ENCODE measurements at regions not wholly inside any gene's neighbourhood (a gene's known extent, or its start where the extent isn't known, plus 50 kb on each side); places are given as distances from the start of the nearest gene placed in this dataset.

DNA sequence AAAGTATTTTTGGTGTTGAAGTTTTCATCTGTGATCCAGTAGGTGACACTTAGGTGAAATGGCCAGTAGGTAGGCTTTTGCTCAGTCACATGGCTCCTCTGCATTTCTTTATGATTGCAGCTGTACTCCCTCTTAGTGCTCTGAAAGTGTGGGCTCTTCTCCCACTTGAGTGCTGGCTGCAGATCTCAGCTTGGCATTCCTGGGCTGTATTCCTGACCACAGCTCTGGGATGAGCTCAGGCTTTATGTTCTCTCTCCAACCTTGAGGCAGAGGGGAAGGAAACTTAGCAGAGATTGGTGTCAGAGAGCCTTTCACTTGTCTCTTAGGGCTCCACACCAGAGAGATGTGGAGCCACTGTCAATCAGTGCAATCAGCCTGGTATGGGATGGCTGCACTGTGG lies 254.3 kb downstream of the NDFIP2 start:
- no peak for TF ChIP-seq NR1H2 (CRISPR knock-in tag; IDR thresholded peaks at IDR 0.05)
- no peak for TF ChIP-seq TEAD1 (CRISPR knock-in tag; IDR thresholded peaks at IDR 0.05)
- TF ChIP-seq CBFB (CRISPR knock-in tag; IDR thresholded peaks at IDR 0.05; ENCODE audit: low read depth), result no peak
- TF ChIP-seq E2F4 (CRISPR knock-in tag; IDR thresholded peaks at IDR 0.05; ENCODE audit: borderline replicate concordance, low read depth), result no peak
- no peaks in the 10 kb centered on the region; the same call in 1 of the 2 replicates for H3K36me3 Mint-ChIP-seq
- CTCF ChIA-PET, result no interaction called here
- H3K27me3 Mint-ChIP-seq (ENCODE audit: low read depth), result no peaks in the 10 kb centered on the region
- H3K9me3 Mint-ChIP-seq, result peaks cover 39% of the 10 kb centered on the region
- ATAC-seq (no peak), DNase-seq (ENCODE audit: low spot score) (no peak)
- H3K27ac Mint-ChIP-seq, result no peak overlapping the region
- POLR2A ChIA-PET, result no interaction called here
- no peak overlapping the region for H3K4me3 Mint-ChIP-seq
- H3K4me1 Mint-ChIP-seq, result no peaks in the 10 kb centered on the region

- ATAC-seq (no peak), DNase-seq (ENCODE audit: low spot score) (no peak)
- Mint-ChIP-seq H3K4me1 (peaks cover 5% of the 10 kb centered on the region), H3K27me3 (ENCODE audit: low read depth) (no peaks in the 10 kb centered on the region), H3K4me3 (no peak overlapping the region), H3K9me3 (peaks cover 12% of the 10 kb centered on the region), H3K27ac (no peak overlapping the region), H3K36me3 (no peaks in the 10 kb centered on the region; the same call in 1 of the 2 replicates)
- TF ChIP-seq GRHL2 (CRISPR knock-in tag; IDR thresholded peaks at IDR 0.05; ENCODE audit: insufficient replicate concordance, severe bottlenecking), result no peak
- TF ChIP-seq NFYB (CRISPR knock-in tag; conservative IDR thresholded peaks at IDR 0.05; ENCODE audit: low read depth), result no peak
- TF ChIP-seq, protein P1, sequence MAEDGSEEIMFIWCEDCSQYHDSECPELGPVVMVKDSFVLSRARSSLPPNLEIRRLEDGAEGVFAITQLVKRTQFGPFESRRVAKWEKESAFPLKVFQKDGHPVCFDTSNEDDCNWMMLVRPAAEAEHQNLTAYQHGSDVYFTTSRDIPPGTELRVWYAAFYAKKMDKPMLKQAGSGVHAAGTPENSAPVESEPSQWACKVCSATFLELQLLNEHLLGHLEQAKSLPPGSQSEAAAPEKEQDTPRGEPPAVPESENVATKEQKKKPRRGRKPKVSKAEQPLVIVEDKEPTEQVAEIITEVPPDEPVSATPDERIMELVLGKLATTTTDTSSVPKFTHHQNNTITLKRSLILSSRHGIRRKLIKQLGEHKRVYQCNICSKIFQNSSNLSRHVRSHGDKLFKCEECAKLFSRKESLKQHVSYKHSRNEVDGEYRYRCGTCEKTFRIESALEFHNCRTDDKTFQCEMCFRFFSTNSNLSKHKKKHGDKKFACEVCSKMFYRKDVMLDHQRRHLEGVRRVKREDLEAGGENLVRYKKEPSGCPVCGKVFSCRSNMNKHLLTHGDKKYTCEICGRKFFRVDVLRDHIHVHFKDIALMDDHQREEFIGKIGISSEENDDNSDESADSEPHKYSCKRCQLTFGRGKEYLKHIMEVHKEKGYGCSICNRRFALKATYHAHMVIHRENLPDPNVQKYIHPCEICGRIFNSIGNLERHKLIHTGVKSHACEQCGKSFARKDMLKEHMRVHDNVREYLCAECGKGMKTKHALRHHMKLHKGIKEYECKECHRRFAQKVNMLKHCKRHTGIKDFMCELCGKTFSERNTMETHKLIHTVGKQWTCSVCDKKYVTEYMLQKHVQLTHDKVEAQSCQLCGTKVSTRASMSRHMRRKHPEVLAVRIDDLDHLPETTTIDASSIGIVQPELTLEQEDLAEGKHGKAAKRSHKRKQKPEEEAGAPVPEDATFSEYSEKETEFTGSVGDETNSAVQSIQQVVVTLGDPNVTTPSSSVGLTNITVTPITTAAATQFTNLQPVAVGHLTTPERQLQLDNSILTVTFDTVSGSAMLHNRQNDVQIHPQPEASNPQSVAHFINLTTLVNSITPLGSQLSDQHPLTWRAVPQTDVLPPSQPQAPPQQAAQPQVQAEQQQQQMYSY (CRISPR knock-in tag; IDR thresholded peaks at IDR 0.05), result no peak
- no peak for TF ChIP-seq MAX (CRISPR knock-in tag; IDR thresholded peaks at IDR 0.05)
- TF ChIP-seq, protein P2, sequence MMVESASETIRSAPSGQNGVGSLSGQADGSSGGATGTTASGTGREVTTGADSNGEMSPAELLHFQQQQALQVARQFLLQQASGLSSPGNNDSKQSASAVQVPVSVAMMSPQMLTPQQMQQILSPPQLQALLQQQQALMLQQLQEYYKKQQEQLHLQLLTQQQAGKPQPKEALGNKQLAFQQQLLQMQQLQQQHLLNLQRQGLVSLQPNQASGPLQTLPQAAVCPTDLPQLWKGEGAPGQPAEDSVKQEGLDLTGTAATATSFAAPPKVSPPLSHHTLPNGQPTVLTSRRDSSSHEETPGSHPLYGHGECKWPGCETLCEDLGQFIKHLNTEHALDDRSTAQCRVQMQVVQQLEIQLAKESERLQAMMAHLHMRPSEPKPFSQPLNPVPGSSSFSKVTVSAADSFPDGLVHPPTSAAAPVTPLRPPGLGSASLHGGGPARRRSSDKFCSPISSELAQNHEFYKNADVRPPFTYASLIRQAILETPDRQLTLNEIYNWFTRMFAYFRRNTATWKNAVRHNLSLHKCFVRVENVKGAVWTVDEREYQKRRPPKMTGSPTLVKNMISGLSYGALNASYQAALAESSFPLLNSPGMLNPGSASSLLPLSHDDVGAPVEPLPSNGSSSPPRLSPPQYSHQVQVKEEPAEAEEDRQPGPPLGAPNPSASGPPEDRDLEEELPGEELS (CRISPR knock-in tag; IDR thresholded peaks at IDR 0.05), result no peak
- TF ChIP-seq ZNF423 (CRISPR knock-in tag; IDR thresholded peaks at IDR 0.05), result no peak
- no peak for TF ChIP-seq CREM (CRISPR knock-in tag; IDR thresholded peaks at IDR 0.05)
- TF ChIP-seq FOXJ3 (CRISPR knock-in tag; IDR thresholded peaks at IDR 0.05; ENCODE audit: borderline replicate concordance), result no peak
- ChIA-PET POLR2A (no interaction called here), CTCF (no interaction called here)
These were observed 246.1 kb downstream of the NDFIP2 start for GRCh38 chr13:79727086-79727485.

GRCh38 chr13:79725841-79726240 lies 244.9 kb downstream of the NDFIP2 start:
- no peaks in the 10 kb centered on the region for H3K36me3 Mint-ChIP-seq
- H3K4me1 Mint-ChIP-seq, result peaks cover 5% of the 10 kb centered on the region
- H3K4me3 Mint-ChIP-seq, result no peak overlapping the region
- no peaks in the 10 kb centered on the region for H3K9me3 Mint-ChIP-seq
- POLR2A ChIA-PET, result no interaction called here
- DNase-seq (ENCODE audit: low spot score), result no peak
- ATAC-seq, result no peak
- no peak for TF ChIP-seq TEAD4 (CRISPR knock-in tag; IDR thresholded peaks at IDR 0.05)
- TF ChIP-seq, protein P3, sequence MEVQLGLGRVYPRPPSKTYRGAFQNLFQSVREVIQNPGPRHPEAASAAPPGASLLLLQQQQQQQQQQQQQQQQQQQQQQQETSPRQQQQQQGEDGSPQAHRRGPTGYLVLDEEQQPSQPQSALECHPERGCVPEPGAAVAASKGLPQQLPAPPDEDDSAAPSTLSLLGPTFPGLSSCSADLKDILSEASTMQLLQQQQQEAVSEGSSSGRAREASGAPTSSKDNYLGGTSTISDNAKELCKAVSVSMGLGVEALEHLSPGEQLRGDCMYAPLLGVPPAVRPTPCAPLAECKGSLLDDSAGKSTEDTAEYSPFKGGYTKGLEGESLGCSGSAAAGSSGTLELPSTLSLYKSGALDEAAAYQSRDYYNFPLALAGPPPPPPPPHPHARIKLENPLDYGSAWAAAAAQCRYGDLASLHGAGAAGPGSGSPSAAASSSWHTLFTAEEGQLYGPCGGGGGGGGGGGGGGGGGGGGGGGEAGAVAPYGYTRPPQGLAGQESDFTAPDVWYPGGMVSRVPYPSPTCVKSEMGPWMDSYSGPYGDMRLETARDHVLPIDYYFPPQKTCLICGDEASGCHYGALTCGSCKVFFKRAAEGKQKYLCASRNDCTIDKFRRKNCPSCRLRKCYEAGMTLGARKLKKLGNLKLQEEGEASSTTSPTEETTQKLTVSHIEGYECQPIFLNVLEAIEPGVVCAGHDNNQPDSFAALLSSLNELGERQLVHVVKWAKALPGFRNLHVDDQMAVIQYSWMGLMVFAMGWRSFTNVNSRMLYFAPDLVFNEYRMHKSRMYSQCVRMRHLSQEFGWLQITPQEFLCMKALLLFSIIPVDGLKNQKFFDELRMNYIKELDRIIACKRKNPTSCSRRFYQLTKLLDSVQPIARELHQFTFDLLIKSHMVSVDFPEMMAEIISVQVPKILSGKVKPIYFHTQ (CRISPR knock-in tag; IDR thresholded peaks at IDR 0.05), result no peak
- no peak for TF ChIP-seq EMX1 (CRISPR knock-in tag; IDR thresholded peaks at IDR 0.05)
- no peak for TF ChIP-seq GRHL2 (CRISPR knock-in tag; IDR thresholded peaks at IDR 0.05; ENCODE audit: insufficient replicate concordance, severe bottlenecking)
- TF ChIP-seq, protein P4, sequence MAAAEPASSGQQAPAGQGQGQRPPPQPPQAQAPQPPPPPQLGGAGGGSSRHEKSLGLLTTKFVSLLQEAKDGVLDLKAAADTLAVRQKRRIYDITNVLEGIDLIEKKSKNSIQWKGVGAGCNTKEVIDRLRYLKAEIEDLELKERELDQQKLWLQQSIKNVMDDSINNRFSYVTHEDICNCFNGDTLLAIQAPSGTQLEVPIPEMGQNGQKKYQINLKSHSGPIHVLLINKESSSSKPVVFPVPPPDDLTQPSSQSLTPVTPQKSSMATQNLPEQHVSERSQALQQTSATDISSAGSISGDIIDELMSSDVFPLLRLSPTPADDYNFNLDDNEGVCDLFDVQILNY (CRISPR knock-in tag; IDR thresholded peaks at IDR 0.05), result no peak
- TF ChIP-seq, protein P5, sequence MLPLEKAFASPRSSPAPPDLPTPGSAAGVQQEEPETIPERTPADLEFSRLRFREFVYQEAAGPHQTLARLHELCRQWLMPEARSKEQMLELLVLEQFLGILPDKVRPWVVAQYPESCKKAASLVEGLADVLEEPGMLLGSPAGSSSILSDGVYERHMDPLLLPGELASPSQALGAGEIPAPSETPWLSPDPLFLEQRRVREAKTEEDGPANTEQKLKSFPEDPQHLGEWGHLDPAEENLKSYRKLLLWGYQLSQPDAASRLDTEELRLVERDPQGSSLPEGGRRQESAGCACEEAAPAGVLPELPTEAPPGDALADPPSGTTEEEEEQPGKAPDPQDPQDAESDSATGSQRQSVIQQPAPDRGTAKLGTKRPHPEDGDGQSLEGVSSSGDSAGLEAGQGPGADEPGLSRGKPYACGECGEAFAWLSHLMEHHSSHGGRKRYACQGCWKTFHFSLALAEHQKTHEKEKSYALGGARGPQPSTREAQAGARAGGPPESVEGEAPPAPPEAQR (CRISPR knock-in tag; IDR thresholded peaks at IDR 0.05), result no peak
- no peak for TF ChIP-seq ZNF317 (CRISPR knock-in tag; IDR thresholded peaks at IDR 0.05; ENCODE audit: borderline replicate concordance, low read depth)
- H3K27me3 Mint-ChIP-seq (ENCODE audit: low read depth), result no peaks in the 10 kb centered on the region
- CTCF ChIA-PET, result no interaction called here
- no peak overlapping the region for H3K27ac Mint-ChIP-seq
